ENCODE measurements at regions not wholly inside any gene's neighbourhood (a gene's known extent, or its start where the extent isn't known, plus 50 kb on each side); places are given as distances from the start of the nearest gene placed in this dataset.

DNA sequence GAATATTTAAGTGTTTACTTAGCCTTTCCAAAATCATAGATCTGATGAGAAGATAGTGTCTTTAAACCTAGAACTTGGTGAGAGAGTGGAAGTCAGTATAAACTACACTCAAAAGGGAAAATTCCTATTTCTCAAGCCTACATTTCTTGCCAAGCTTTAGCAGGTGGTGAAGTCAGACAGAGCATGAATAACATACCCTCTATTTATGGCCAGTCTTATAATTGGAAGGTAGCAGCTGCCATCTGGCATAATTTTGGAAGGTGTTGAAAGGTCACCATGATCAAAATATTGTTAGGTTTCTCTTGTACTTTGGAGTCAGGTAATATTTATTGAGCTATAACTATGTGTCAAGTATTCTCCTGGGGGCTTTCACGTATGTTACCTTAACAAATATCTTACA, 729.3 kb upstream of the KIF2B start:
- TF ChIP-seq FOS (IDR thresholded peaks at IDR 0.05; ENCODE audit: low read depth, low read length): no peak
- TF ChIP-seq, protein P1, sequence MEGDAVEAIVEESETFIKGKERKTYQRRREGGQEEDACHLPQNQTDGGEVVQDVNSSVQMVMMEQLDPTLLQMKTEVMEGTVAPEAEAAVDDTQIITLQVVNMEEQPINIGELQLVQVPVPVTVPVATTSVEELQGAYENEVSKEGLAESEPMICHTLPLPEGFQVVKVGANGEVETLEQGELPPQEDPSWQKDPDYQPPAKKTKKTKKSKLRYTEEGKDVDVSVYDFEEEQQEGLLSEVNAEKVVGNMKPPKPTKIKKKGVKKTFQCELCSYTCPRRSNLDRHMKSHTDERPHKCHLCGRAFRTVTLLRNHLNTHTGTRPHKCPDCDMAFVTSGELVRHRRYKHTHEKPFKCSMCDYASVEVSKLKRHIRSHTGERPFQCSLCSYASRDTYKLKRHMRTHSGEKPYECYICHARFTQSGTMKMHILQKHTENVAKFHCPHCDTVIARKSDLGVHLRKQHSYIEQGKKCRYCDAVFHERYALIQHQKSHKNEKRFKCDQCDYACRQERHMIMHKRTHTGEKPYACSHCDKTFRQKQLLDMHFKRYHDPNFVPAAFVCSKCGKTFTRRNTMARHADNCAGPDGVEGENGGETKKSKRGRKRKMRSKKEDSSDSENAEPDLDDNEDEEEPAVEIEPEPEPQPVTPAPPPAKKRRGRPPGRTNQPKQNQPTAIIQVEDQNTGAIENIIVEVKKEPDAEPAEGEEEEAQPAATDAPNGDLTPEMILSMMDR (conservative IDR thresholded peaks at IDR 0.05; ENCODE audit: low read depth, low read length): no peak
- no peak for TF ChIP-seq MAZ (IDR thresholded peaks at IDR 0.05; ENCODE audit: borderline replicate concordance, low read depth, low read length)
- no peak for TF ChIP-seq POLR2A (IDR thresholded peaks at IDR 0.05; ENCODE audit: low read depth, low read length)
- TF ChIP-seq MAFK (IDR thresholded peaks at IDR 0.05; ENCODE audit: low read depth, low read length): no peak
- no peak for TF ChIP-seq SMC3 (IDR thresholded peaks at IDR 0.05; ENCODE audit: low read depth, low read length)
- no peak for TF ChIP-seq RFX5 (IDR thresholded peaks at IDR 0.05; ENCODE audit: low read depth, low read length)
- TF ChIP-seq CEBPB (IDR thresholded peaks at IDR 0.05; ENCODE audit: low read depth, low read length): no peak
- TF ChIP-seq RCOR1 (IDR thresholded peaks at IDR 0.05; ENCODE audit: insufficient replicate concordance, low read length): no peak
- TF ChIP-seq RAD21 (IDR thresholded peaks at IDR 0.05; ENCODE audit: low read length): no peak
- no peak for TF ChIP-seq USF2 (IDR thresholded peaks at IDR 0.05; ENCODE audit: low read depth, low read length)
- TF ChIP-seq CHD1 (IDR thresholded peaks at IDR 0.05; ENCODE audit: low read depth, low read length): no peak
- TF ChIP-seq NFE2L2 (IDR thresholded peaks at IDR 0.05; ENCODE audit: low read depth, low read length): no peak
- TF ChIP-seq MXI1 (IDR thresholded peaks at IDR 0.05; ENCODE audit: borderline replicate concordance, low read depth, low read length): no peak

All from IMR-90 (cell line).